Astrocyte of the cerebellum (primary cell): ENCODE measurements at regions not wholly inside any gene's neighbourhood (a gene's known extent, or its start where the extent isn't known, plus 50 kb on each side); places are given as distances from the start of the nearest gene placed in this dataset.

Experiments used
- DNase-seq: peaks from one replicate; pipeline ENCODE4 v3.0.0-alpha.2; 2011; ENCODE audit warnings: low read depth
- H3K4me3 ChIP-seq: 2 replicates; pipeline ENCODE4 v1.5.1; 2011; ENCODE audit warnings: mild to moderate bottlenecking, low read depth, low read length, moderate library complexity
- in situ Hi-C: cut with HindIII; loops from 2 replicates; pipeline ENCODE4 v1.10.0; 2017; ENCODE audit warnings: low sequenced_read_pairs
- TF ChIP-seq, protein P1 (sequence below): IDR thresholded peaks from 2 replicates; pipeline ENCODE4 v1.5.1; 2012; ENCODE audit warnings: low read length, low read depth, moderate library complexity, mild to moderate bottlenecking; ENCODE audit errors: missing control alignments

- no peak for DNase-seq
- TF ChIP-seq, protein P1, sequence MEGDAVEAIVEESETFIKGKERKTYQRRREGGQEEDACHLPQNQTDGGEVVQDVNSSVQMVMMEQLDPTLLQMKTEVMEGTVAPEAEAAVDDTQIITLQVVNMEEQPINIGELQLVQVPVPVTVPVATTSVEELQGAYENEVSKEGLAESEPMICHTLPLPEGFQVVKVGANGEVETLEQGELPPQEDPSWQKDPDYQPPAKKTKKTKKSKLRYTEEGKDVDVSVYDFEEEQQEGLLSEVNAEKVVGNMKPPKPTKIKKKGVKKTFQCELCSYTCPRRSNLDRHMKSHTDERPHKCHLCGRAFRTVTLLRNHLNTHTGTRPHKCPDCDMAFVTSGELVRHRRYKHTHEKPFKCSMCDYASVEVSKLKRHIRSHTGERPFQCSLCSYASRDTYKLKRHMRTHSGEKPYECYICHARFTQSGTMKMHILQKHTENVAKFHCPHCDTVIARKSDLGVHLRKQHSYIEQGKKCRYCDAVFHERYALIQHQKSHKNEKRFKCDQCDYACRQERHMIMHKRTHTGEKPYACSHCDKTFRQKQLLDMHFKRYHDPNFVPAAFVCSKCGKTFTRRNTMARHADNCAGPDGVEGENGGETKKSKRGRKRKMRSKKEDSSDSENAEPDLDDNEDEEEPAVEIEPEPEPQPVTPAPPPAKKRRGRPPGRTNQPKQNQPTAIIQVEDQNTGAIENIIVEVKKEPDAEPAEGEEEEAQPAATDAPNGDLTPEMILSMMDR, result no peak
- in situ Hi-C loops, result no loop called here
- no peak overlapping the region for H3K4me3 ChIP-seq
Observed at GRCh38 chr2:146642066-146642465, 1202.8 kb upstream of the ACVR2A start.

DNA sequence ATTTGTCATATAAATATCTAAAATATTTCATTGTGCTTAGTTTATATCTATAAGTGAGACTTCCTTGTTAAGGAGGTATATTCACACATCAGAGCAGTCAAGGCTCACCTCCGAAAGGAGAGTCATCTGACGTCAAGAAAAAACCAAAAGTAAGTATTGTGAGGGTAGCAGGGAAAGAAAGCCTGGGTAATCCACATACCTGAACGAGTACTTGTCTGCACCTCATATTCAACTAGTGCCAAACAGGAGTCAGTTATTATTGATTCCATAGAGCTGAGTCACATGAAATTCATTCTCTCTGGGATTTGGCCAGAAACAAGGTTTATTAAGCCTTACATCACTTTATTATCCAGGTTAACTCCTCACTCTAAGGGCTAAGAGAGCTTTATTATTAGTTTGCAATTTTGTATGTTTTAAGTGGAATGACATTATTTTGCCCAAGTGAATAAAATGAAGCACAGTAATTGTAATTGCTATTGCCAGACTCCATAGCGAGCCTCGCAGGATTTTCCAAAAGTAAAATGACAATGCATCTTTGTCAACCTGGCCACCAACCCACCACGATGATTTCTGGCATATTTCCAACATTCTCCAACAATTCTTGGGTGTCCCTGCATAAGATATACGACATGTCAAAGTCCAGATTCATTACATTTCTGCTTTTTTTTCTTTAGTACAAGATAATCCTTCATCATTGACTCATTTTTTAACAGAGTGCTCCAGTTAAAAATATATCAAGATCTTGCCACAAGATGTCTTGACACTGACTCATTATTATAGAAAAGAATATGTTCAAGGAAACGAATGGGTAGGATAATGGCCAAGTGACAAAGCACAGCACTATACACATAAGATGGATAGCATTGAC, 1210.4 kb upstream of the ACVR2A start:
- peak; percentile 76 for DNase-seq
- in situ Hi-C loops, result no loop called here
- TF ChIP-seq, protein P1, result no peak
- H3K4me3 ChIP-seq, result no peak overlapping the region

DNA sequence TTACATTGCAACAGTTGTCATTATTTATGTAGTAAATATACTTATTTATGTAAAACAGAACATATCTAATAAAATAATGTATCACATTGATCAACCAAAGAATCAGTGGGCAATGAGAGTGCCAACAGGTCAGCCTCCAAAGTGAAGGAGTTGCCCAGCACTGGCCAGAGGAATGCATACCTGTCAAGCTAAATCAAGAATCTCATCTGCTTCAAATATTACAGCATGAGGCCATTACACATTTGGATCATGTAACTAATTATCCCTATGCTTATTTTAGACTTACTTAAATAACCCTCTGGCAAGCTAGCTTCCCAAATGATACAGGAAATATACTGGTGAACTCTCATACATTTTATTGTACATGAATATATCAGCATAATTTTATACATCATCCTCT, 1211.7 kb upstream of the ACVR2A start:
- TF ChIP-seq, protein P1, result no peak
- no peak for DNase-seq
- no peak overlapping the region for H3K4me3 ChIP-seq
- in situ Hi-C loops, result no loop called here

DNA sequence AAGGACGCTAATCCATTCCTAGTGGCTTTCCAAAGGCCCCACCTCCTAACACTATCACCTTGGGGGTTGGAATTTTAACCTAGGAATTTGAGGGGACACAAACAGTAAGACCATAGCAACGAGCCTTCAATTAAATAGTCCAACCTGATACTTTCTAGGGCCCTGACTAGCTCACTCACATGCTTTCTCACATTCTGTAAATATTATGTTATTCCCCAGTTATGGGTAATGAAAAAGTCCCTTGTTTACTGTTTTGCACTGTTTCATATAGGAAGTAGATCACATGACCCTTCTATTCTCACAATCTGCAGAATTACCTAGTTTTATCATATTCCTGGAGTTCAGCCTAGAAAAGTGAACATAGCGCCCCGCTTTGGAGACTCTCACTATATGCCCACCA, 1212.1 kb upstream of the ACVR2A start:
- no peak overlapping the region for H3K4me3 ChIP-seq
- TF ChIP-seq, protein P1, result no peak
- no peak for DNase-seq
- in situ Hi-C loops, result no loop called here

- H3K4me3 ChIP-seq, result no peak overlapping the region
- TF ChIP-seq, protein P1, result no peak
- DNase-seq, result peak; percentile 3
- in situ Hi-C loops, result no loop called here
Observed at GRCh38 chr2:146624430-146625160, 1220.2 kb upstream of the ACVR2A start.

DNA sequence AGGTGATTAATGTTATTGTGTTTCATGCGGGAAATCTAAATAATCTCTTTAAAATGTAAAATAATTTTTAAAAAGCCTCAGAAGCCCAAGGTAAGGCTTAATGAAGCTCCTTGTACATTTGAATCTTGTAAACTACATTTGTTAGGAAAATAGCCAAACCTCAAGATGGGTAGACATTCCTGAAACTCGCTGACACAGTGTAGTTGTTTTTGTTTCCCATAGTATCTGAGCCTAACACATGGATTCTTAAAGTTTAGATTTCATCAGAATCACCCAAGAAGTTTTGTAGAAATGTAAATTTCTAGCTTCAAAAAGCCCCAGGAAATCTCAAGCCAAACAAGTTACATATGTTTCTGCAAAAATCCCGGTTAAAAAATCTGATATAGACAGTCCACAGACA, 1221.1 kb upstream of the ACVR2A start:
- H3K4me3 ChIP-seq, result no peak overlapping the region
- in situ Hi-C loops, result no loop called here
- peak; percentile 57 for DNase-seq
- TF ChIP-seq, protein P1, result no peak
